HG02610 (cell line): ENCODE measurements at regions not wholly inside any gene's neighbourhood (a gene's known extent, or its start where the extent isn't known, plus 50 kb on each side); places are given as distances from the start of the nearest gene placed in this dataset.

Source experiments
- ATAC-seq: cut with Tn5 transposase; IDR thresholded peaks from one replicate; pipeline ENCODE4 v1.9.1; 2021; ENCODE audit warnings: mild to moderate bottlenecking, moderate library complexity; ENCODE audit not compliant: unreplicated experiment

DNA sequence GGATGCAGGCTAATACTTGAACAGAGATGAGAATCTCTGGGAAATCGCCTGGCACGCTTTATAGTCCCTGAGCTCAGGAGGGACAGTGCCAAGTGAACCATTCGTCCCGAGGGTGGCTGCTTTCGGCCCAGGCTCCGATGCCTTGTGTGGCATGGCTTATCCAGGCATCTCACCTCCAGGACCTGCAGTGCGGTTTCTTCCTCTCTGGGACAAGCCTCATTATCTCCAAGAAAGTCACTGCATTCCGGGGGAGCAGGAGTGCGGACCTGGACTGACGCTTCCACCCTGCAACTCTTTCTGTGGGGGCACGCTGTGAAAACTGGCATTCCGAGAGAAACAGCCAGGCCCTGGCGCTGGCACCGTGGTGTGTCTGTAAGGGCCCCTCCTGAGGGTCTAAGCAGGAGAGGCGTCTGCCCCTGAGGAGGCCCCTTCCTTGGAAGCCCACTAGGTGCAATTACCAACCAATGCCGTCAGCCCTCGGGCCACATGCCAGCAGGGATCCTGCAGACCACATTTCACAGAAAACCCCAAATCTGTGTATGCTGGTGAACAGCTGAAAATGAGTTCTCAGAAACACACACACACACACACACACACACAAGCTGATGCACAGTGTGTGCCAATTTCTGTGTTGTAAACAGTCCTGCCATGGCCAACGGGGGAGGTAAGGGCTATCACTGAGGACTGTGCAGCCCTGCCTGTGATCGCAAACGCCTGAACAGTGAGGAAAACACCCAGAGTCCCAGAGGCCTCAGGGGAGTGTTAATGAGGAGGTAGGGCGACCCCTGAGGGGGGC lies 351.9 kb upstream of the SALL3 start:
- ATAC-seq: no peak

DNA sequence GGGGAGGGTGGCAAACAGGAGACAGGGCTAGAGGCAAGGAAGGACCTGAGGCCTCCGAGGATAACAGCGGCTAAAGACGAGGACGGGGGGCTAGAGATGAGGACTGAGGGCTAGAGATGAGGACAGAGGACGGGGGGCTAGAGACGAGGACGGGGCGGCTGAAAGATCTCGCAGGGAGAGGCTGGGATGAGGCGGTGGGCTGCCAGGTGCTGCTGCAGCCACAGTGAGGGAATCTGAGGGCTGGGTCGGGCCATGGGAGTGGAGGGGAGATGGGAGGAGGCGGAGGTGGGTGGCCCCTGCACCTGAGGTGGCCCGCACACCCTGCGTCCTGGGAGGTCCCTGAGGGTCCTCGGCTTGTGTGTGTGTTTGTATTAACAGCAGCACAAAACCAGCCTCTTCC lies 350.2 kb upstream of the SALL3 start:
- no peak for ATAC-seq

DNA sequence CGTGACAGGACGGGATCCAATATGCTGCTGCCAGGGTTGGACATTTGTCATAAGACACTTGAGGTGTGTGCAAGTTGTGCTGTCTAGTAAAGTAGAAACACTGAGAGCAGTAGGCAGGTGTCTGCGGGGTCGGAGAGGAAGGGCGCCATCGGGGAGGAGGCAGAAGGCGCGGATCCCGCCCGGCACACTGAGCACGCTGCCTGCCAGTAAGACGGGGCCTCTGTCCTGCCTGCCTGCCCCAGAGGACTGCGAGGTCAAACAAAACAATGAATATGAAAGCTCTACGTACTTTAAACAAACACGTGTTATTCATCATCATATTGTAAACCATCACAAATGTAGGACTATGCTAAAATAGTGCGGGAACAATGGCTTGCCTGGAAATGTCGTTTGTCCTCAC lies 349.3 kb upstream of the SALL3 start:
- ATAC-seq: no peak

DNA sequence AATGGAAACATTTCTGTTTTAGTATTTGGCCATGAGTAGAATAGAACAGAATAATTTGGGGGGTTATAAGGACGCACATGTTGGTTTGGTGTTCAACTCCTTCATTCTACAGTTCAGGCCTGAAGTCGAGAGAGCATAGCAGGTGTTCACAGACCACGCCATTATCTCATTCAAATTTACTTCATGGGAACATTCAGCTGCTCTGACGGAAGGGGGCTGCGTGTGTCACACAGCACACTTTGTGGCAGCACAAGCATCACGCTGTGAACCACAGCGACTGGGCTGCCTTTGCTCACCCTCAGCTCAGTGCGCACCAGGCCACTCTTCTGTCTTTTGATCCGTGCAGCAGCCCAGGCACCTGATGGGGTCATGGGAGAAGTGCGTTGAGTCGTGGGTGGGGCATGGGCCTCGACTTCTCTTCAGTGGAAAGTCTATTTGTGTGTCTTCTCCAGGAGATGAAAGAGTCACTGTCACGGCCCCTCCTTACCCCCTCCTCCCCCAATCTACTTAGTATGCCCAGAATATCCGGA lies 348.6 kb upstream of the SALL3 start:
- ATAC-seq: no peak

DNA sequence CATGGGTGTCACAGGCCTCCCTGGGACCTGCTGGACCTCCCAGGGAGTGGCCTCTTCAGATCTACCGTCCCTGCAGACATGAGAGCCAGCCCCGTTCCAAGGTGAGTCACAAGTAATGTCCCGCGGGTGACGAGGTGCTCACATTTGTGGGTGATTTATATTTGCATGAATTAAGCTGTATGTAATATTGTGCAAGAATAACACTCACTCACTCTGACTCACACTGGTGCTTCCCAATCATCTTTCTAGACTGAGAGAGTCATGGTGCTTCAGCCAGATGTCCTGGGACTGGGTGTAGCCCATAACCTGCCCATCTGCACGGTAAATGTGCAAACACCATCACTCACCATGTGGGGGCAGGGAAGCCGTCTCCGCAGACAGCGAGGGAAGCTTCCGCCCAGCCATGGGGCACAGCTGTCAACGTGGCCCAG lies 347.5 kb upstream of the SALL3 start:
- ATAC-seq: no peak

DNA sequence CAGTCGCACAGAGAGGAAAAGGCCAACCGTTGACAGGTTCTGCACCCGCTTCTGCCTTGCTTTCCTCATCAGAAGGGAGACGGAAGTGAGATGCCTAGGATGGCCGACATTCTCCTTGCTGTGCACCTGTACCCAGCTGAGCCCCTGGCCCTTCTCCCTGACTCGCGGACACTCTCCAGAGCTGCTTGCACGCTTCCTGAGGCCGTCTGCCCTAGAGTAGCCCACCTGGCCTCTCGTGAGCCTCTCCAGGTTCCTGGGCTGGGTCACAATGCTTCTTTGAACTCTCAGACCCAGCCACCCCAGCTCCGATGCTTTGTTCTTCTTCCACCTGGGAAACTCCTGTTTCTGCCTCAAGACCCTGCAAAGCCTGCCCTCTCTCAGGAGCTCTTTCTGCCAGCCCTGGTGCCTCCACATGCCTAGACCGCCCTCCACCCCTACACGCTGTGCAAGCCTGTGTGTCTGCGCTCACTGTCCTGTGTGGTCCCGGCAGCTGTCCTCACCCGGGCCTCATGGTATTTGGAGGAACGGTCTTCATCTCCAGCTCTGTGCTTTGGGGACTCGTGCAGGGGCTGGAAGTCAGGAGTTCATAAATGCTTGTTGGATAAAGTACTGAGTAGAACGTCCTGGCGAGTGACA lies 345.4 kb upstream of the SALL3 start:
- ATAC-seq: no peak

- ATAC-seq: no peak
Observed at GRCh38 chr18:78635093-78635800, 344.4 kb upstream of the SALL3 start.

- ATAC-seq: no peak
Observed at GRCh38 chr18:78636260-78636659, 343.4 kb upstream of the SALL3 start.

DNA sequence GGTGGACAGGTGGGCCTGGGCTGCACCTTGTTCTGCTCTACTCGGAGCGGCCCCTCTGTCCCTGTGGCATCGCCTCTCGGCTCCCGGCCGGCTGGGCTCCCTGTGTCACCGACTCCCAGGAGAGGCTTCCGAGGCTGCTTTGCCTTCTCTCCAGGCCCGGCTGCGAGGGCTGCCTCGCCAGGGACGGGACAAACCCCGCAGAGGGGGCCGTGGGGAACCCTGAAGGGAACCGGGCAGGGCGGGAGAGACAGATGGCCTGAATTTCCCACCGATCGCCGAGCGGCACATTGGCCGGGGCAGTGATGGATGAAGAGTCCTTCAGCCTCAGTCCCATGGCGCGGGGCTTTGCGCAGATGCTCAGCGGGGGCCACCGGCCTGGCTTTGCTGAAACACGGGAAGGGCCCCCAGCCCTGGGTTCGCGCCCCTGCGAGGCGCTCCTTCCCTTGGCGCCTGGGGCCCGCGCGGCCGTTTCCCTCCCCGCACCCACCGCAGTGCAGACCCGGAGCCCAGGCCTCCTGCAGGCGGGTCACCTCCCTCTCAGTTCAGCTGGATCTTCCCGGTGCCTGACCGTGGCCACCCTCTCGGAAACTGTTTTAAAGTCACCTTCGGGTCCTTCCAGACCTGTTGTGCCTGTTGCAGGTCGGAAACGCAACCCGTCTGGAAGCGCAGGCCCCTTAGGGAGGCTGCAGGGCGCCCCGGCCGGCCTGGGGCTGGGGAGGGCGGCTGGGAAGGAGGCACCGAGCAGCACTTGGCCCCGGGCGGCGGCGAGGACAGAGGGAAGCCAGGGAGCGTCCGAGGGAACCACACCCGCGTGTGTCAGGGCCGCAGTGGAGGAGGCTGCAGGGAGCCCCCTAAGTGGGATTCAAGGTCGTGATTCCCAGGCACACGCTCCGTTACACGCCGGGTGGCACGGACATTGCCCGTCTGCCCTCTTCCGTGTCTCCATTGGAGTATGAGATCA lies 341.9 kb upstream of the SALL3 start:
- ATAC-seq: no peak

DNA sequence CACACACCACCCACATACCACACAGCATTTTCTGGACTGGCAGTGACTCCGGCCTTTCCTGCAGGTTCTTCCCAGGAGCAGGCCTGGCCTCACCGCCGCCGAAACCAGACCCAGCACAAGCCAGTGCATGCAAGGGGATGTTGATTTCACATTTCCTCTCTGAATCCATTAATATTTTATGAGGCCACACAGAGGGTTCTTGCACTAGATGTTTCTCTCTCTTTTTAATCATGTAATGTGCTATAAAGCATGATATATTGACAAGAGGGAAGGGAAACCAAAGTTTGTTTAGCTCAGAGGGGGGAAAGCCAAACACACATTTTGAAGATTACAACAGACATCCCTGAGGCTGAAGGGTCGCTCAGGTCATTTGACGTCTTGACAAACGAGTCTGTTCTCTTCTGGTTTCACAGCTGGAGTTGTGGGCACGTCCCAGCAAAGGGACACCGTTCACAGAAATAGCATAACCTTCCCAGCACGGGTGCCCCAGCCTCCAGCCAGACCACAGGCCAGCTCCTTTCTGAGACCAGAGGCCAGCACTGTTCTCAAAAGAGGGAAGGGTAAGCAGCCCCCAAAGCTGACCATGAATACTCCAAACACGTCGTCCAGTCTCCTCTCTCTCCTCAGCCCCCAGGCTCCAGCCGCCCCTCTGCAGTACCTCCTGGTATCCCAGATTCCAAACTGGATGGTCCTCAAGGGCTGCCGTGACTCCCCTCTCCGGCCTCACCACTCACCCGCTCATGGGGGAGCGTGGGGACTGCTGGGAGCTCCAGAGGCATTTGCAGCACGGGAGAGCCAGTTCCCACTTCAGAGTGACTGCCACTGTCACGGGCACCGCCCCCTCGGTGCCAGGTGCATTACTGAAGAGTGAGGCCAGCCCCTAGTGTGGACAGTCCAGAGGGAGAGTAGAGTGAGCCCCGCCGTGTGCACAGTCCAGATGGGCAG lies 340.3 kb upstream of the SALL3 start:
- no peak for ATAC-seq

DNA sequence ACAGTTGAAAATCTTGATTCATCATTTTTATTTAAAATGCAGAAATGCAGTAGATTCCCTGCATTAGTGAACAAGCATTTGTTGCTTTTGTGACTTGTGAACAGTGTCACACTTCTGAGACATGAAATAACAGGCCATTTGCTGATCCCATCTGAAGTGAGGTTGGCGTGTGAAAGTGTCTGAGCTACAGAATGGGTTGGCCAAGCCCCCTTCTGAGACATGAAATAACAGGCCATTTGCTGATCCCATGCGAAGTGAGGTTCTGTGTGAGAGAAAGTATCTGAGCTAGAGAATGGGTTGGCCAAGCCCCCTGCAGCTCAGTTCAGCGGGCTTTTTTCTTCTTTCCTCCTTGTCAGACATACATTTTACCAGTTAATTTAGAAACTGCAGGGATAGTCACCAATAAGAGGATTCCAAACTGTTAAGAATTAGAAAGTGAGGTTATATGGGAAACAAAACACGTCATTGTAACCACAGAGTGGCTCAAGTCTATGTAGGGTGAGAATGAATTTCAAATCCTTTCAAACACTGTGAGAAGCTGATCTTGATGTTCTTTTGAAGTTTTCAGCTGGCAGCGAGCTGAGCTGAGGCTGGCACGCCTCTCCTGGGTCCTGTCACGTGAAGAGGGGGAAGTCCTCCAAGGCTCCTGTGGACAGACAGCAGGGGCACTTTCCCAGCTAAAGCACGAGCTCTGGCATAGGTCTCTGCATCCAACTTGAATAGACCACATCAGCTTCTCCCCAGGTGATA lies 339.2 kb upstream of the SALL3 start:
- ATAC-seq: no peak

- ATAC-seq: no peak
Observed at GRCh38 chr18:78641689-78642231, 337.9 kb upstream of the SALL3 start.

GRCh38 chr18:78642296-78642951 lies 337.2 kb upstream of the SALL3 start:
- no peak for ATAC-seq

GRCh38 chr18:78643004-78643403 lies 336.6 kb upstream of the SALL3 start:
- ATAC-seq: no peak

DNA sequence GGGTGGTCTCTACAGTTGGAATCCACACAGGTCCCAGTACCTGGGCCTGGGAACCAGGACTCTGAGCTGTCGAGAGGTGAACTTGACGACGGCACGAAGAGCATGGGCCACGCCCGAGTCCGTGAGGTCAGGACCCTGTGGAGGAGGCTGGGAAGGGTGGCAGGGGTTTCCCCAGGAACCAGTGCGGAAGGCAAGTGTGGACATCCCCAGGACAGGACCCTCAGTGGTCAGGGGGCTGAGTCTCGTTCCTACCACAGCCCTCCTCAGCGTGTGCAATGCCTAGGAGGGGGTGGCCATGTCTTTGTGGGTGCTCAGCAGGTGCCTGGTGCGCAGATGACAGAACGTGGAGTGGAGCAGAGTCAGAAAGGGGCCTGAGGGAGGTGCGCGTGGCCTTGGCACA lies 335.6 kb upstream of the SALL3 start:
- no peak for ATAC-seq

- no peak for ATAC-seq
Observed at GRCh38 chr18:78645216-78645615, 334.4 kb upstream of the SALL3 start.

DNA sequence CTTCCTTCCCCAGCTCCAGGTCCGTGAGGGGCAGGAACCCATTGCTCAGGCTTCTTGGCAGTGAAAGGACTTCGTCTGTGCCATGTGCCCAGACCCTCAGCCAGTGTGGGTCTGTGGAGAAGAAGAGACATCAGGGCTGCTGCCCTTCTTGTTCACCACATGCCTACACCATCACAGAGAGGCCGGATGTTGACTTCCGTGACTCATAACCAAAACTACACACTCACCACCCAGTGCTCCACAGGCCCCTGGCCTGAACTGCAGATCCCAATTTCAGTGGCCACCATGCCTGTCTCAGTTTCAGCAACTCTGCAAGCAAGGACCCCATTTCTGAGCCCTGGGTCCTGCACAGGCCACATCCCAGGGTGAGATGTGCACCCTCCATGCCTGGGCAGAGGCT lies 332.6 kb upstream of the SALL3 start:
- no peak for ATAC-seq

DNA sequence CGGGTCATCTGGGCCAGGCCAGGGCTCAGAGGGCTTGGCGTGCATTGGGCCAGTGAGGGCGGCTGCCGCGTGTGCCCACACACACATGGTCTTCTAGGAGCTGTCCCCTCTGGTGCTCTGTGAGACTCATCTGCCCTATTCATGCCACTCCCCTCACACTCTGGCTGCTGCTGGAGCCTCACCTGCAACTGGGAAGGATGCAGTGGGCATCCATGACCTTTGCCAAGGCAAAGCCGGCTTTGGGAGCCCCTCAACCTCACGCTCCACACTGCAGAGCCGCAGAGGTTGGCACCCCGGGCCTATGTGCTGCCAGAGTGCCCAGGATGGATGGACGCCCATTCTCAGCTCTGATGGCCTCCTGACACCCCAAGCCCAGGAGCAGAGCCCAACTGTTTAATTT lies 330.2 kb upstream of the SALL3 start:
- no peak for ATAC-seq
